ENCODE measurements at regions not wholly inside any gene's neighbourhood (a gene's known extent, or its start where the extent isn't known, plus 50 kb on each side); places are given as distances from the start of the nearest gene placed in this dataset.
"Not testable (repeated sequence)": the region's sequence is repeated elsewhere in the genome, so short reads cannot be mapped to it uniquely, and the experiment has no call there.

- intact Hi-C loops (cut with DNase I): no loop called here
- ATAC-seq (no peak), DNase-seq (no peak)
These were observed 216.3 kb upstream of the LRTM1 start for GRCh38 chr3:55144015-55144673.

- DNase-seq (no peak), ATAC-seq (no peak)
- intact Hi-C loops (cut with DNase I): no loop called here
These were observed 215.5 kb upstream of the LRTM1 start for GRCh38 chr3:55143336-55143735.

- DNase-seq; ATAC-seq; intact Hi-C loops (cut with DNase I): not testable (repeated sequence)
These were observed 208.4 kb upstream of the LRTM1 start for GRCh38 chr3:55136291-55136690.

- ATAC-seq (peak in 1 of 2 donors; percentile 59), DNase-seq (no peak)
- intact Hi-C loops (cut with DNase I): no loop called here
These were observed 200.5 kb upstream of the LRTM1 start for GRCh38 chr3:55128225-55128823.

GRCh38 chr3:55127565-55127964, 199.7 kb upstream of the LRTM1 start:
- ATAC-seq (no peak), DNase-seq (no peak)
- intact Hi-C loops (cut with DNase I): no loop called here

GRCh38 chr3:55124371-55124770, 196.5 kb upstream of the LRTM1 start:
- intact Hi-C loops (cut with DNase I): no loop called here

More at GRCh38 chr3:55124371-55124770, 196.5 kb upstream of the LRTM1 start:
- DNase-seq: no peak
- ATAC-seq: no peak

Measured in left cardiac atrium (tissue), 4 donors.